Suprapubic skin (tissue), 3 donors: ENCODE measurements at regions not wholly inside any gene's neighbourhood (a gene's known extent, or its start where the extent isn't known, plus 50 kb on each side); places are given as distances from the start of the nearest gene placed in this dataset.

Source experiments
- EP300 ChIP-seq: sonication (generic); formaldehyde crosslinking; IDR thresholded peaks from one replicate; pipeline ENCODE4 v1.6.1; 2017; ENCODE audit warnings: antibody characterized with exemption
- POLR2A ChIP-seq, 2 donors: fragments of 450-650 bp; IDR thresholded peaks; one replicate each; pipeline ENCODE4 v1.6.1; 2017; ENCODE audit warnings: antibody characterized with exemption in 2 of 2, mild to moderate bottlenecking in 2 of 2, moderate library complexity in 2 of 2
- TF ChIP-seq, protein P1 (sequence below), 2 donors: fragments of 200-600 bp in 1 of 2; fragments of 450-650 bp in 1 of 2; sonication (generic) in 1 of 2; IDR thresholded peaks; one replicate each; pipeline ENCODE4 v1.5.1; 2016 to 2019; ENCODE audit warnings: antibody characterized with exemption in 2 of 2, mild to moderate bottlenecking in 1 of 2, moderate library complexity in 1 of 2

DNA sequence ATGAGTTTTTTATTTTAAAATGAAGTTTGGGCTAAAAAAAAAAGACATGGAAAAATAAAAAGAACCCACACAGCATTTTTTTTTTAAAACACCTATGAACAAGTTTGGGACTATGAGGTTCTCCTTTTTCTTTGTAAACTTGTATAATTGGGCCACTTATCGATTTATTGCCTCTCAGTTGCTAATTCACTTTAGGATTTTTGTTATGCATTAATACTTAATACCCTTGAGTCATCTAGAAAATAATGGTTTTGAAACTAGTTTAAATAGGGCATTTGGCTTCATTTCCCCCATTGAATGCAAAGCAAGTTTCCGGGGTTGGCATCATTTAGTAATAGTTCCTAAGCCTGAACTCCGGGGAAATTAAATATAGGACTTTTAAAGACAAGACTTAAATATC is 312.8 kb upstream of the RGS6 start:
- TF ChIP-seq POLR2A (IDR thresholded peaks at IDR 0.05), result no peak
- no peak for TF ChIP-seq EP300
- TF ChIP-seq, protein P1, sequence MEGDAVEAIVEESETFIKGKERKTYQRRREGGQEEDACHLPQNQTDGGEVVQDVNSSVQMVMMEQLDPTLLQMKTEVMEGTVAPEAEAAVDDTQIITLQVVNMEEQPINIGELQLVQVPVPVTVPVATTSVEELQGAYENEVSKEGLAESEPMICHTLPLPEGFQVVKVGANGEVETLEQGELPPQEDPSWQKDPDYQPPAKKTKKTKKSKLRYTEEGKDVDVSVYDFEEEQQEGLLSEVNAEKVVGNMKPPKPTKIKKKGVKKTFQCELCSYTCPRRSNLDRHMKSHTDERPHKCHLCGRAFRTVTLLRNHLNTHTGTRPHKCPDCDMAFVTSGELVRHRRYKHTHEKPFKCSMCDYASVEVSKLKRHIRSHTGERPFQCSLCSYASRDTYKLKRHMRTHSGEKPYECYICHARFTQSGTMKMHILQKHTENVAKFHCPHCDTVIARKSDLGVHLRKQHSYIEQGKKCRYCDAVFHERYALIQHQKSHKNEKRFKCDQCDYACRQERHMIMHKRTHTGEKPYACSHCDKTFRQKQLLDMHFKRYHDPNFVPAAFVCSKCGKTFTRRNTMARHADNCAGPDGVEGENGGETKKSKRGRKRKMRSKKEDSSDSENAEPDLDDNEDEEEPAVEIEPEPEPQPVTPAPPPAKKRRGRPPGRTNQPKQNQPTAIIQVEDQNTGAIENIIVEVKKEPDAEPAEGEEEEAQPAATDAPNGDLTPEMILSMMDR (IDR thresholded peaks at IDR 0.05), result no peak
